ENCODE measurements at regions not wholly inside any gene's neighbourhood (a gene's known extent, or its start where the extent isn't known, plus 50 kb on each side); places are given as distances from the start of the nearest gene placed in this dataset.

- H4K91ac ChIP-seq (ENCODE audit: low read depth, low read length, poor library complexity) = no peak overlapping the region
- H2BK5ac ChIP-seq (ENCODE audit: low read length) = no peak overlapping the region
- H3K18ac ChIP-seq (ENCODE audit: low read length) = no peak overlapping the region
- H3K36me3 ChIP-seq (replicated peaks in 1 of 2; ENCODE audit: control insufficient read depth in 2 of 2, insufficient read depth in 2 of 2, low read length in 2 of 2) = no peaks in the 10 kb centered on the region
- WGBS, 2 donors (ENCODE audit: extremely low coverage in 2 of 2, insufficient read length in 2 of 2, insufficient replicate concordance in 1 of 2) = no CpG with 5 or more reads among the region's 5 CpGs
- H2BK120ac ChIP-seq (ENCODE audit: low read depth, low read length) = no peak overlapping the region
- H2AK5ac ChIP-seq (ENCODE audit: low read depth, low read length) = no peak overlapping the region
- H3K79me1 ChIP-seq (ENCODE audit: low read depth, low read length) = no peaks in the 10 kb centered on the region
- no peak overlapping the region for H3K4ac ChIP-seq (ENCODE audit: low read length)
- H3K9ac ChIP-seq (ENCODE audit: low read depth, low read length, poor library complexity) = no peak overlapping the region
- H3K23ac ChIP-seq (ENCODE audit: low read depth, low read length, poor library complexity) = no peak overlapping the region
- H3K14ac ChIP-seq (ENCODE audit: low read length) = no peak overlapping the region
- no peak overlapping the region for H2AFZ ChIP-seq (ENCODE audit: low read length)
- H3K4me2 ChIP-seq (ENCODE audit: insufficient read depth, low read length, poor library complexity, severe bottlenecking) = no peak overlapping the region
- no peak overlapping the region for H3K4me3 ChIP-seq (ENCODE audit: low read length in 2 of 2)
- H2BK12ac ChIP-seq (ENCODE audit: low read length) = no peak overlapping the region
- H3K27ac ChIP-seq (replicated peaks; ENCODE audit: low read length) = no peak overlapping the region
- no peak overlapping the region for H2BK15ac ChIP-seq (ENCODE audit: low read length)
- no peak for DNase-seq (ENCODE audit: low spot score)
- no peaks in the 10 kb centered on the region for H3K4me1 ChIP-seq (ENCODE audit: control insufficient read depth in 2 of 2, insufficient read depth in 1 of 2, low read depth in 1 of 2, low read length in 2 of 2)
- H3K9me3 ChIP-seq (replicated peaks in 1 of 2; ENCODE audit: control insufficient read depth in 2 of 2, insufficient read depth in 1 of 2, low read depth in 1 of 2, low read length in 2 of 2) = peaks cover 0 to 3% of the 10 kb centered on the region in 2 donors
- H4K8ac ChIP-seq (ENCODE audit: low read depth, low read length) = no peak overlapping the region
- no peaks in the 10 kb centered on the region for H3K27me3 ChIP-seq (ENCODE audit: control insufficient read depth in 3 of 3, insufficient read depth in 3 of 3, low read depth in 1 of 3, low read length in 3 of 3)
Measured at GRCh38 chr13:48853728-48854102, 122.0 kb upstream of the FNDC3A start.

GRCh38 chr13:48857576-48857975 is 118.1 kb upstream of the FNDC3A start:
- no peak overlapping the region for H3K18ac ChIP-seq (ENCODE audit: low read length)
- H3K4me2 ChIP-seq (ENCODE audit: insufficient read depth, low read length, poor library complexity, severe bottlenecking) = no peak overlapping the region
- no peaks in the 10 kb centered on the region for H3K79me1 ChIP-seq (ENCODE audit: low read depth, low read length)
- DNase-seq (ENCODE audit: low spot score) = no peak
- H2BK120ac ChIP-seq (ENCODE audit: low read depth, low read length) = no peak overlapping the region
- no peak overlapping the region for H2BK5ac ChIP-seq (ENCODE audit: low read length)
- no peak overlapping the region for H2BK12ac ChIP-seq (ENCODE audit: low read length)
- no peak overlapping the region for H3K23ac ChIP-seq (ENCODE audit: low read depth, low read length, poor library complexity)
- no peak overlapping the region for H3K9ac ChIP-seq (ENCODE audit: low read depth, low read length, poor library complexity)
- no peak overlapping the region for H2BK15ac ChIP-seq (ENCODE audit: low read length)
- H3K4me3 ChIP-seq (ENCODE audit: low read length in 2 of 2) = no peak overlapping the region
- no peak overlapping the region for H4K8ac ChIP-seq (ENCODE audit: low read depth, low read length)
- H2AK5ac ChIP-seq (ENCODE audit: low read depth, low read length) = no peak overlapping the region
- H2AFZ ChIP-seq (ENCODE audit: low read length) = peak overlapping the region; percentile 64
- WGBS, 2 donors (ENCODE audit: extremely low coverage in 2 of 2, insufficient read length in 2 of 2, insufficient replicate concordance in 1 of 2) = no CpG with 5 or more reads among the region's 4 CpGs
- H3K36me3 ChIP-seq (replicated peaks in 1 of 2; ENCODE audit: control insufficient read depth in 2 of 2, insufficient read depth in 2 of 2, low read length in 2 of 2) = no peaks in the 10 kb centered on the region
- H4K91ac ChIP-seq (ENCODE audit: low read depth, low read length, poor library complexity) = no peak overlapping the region
- no peak overlapping the region for H3K27ac ChIP-seq (replicated peaks; ENCODE audit: low read length)
- no peaks in the 10 kb centered on the region for H3K9me3 ChIP-seq (replicated peaks in 1 of 2; ENCODE audit: control insufficient read depth in 2 of 2, insufficient read depth in 1 of 2, low read depth in 1 of 2, low read length in 2 of 2)
- H3K4me1 ChIP-seq (ENCODE audit: control insufficient read depth in 2 of 2, insufficient read depth in 1 of 2, low read depth in 1 of 2, low read length in 2 of 2) = peaks cover 0 to 3% of the 10 kb centered on the region in 2 donors
- no peak overlapping the region for H3K14ac ChIP-seq (ENCODE audit: low read length)
- no peaks in the 10 kb centered on the region for H3K27me3 ChIP-seq (ENCODE audit: control insufficient read depth in 3 of 3, insufficient read depth in 3 of 3, low read depth in 1 of 3, low read length in 3 of 3)
- no peak overlapping the region for H3K4ac ChIP-seq (ENCODE audit: low read length)

- WGBS, 2 donors (ENCODE audit: extremely low coverage in 2 of 2, insufficient read length in 2 of 2, insufficient replicate concordance in 1 of 2) = no CpG with 5 or more reads among the region's 3 CpGs
- Histone ChIP-seq H3K27ac (replicated peaks; ENCODE audit: low read length) (no peak overlapping the region), H4K8ac (ENCODE audit: low read depth, low read length) (no peak overlapping the region), H2BK120ac (ENCODE audit: low read depth, low read length) (no peak overlapping the region), H2AFZ (ENCODE audit: low read length) (peak overlapping the region; percentile 64), H3K4me3 (ENCODE audit: low read length in 2 of 2) (no peak overlapping the region), H3K9ac (ENCODE audit: low read depth, low read length, poor library complexity) (no peak overlapping the region), H3K9me3 (replicated peaks in 1 of 2; ENCODE audit: control insufficient read depth in 2 of 2, insufficient read depth in 1 of 2, low read depth in 1 of 2, low read length in 2 of 2) (no peaks in the 10 kb centered on the region), H4K91ac (ENCODE audit: low read depth, low read length, poor library complexity) (no peak overlapping the region), H2AK5ac (ENCODE audit: low read depth, low read length) (no peak overlapping the region), H3K36me3 (replicated peaks in 1 of 2; ENCODE audit: control insufficient read depth in 2 of 2, insufficient read depth in 2 of 2, low read length in 2 of 2) (no peaks in the 10 kb centered on the region), H3K23ac (ENCODE audit: low read depth, low read length, poor library complexity) (no peak overlapping the region), H3K4me1 (ENCODE audit: control insufficient read depth in 2 of 2, insufficient read depth in 1 of 2, low read depth in 1 of 2, low read length in 2 of 2) (peaks cover 0 to 3% of the 10 kb centered on the region in 2 donors), H2BK5ac (ENCODE audit: low read length) (no peak overlapping the region), H3K4ac (ENCODE audit: low read length) (no peak overlapping the region), H2BK12ac (ENCODE audit: low read length) (no peak overlapping the region), H2BK15ac (ENCODE audit: low read length) (no peak overlapping the region), H3K14ac (ENCODE audit: low read length) (no peak overlapping the region), H3K79me1 (ENCODE audit: low read depth, low read length) (no peaks in the 10 kb centered on the region), H3K27me3 (ENCODE audit: control insufficient read depth in 3 of 3, insufficient read depth in 3 of 3, low read depth in 1 of 3, low read length in 3 of 3) (no peaks in the 10 kb centered on the region), H3K18ac (ENCODE audit: low read length) (no peak overlapping the region), H3K4me2 (ENCODE audit: insufficient read depth, low read length, poor library complexity, severe bottlenecking) (no peak overlapping the region)
- no peak for DNase-seq (ENCODE audit: low spot score)
Measured at GRCh38 chr13:48858122-48858902, 117.4 kb upstream of the FNDC3A start.

GRCh38 chr13:48859272-48860105 is 116.2 kb upstream of the FNDC3A start:
- H3K18ac ChIP-seq (ENCODE audit: low read length) = no peak overlapping the region
- H3K23ac ChIP-seq (ENCODE audit: low read depth, low read length, poor library complexity) = no peak overlapping the region
- H2AFZ ChIP-seq (ENCODE audit: low read length) = no peak overlapping the region
- no peak overlapping the region for H2BK120ac ChIP-seq (ENCODE audit: low read depth, low read length)
- H2BK5ac ChIP-seq (ENCODE audit: low read length) = no peak overlapping the region
- no peak overlapping the region for H2AK5ac ChIP-seq (ENCODE audit: low read depth, low read length)
- H3K4me3 ChIP-seq (ENCODE audit: low read length in 2 of 2) = no peak overlapping the region
- no peaks in the 10 kb centered on the region for H3K27me3 ChIP-seq (ENCODE audit: control insufficient read depth in 3 of 3, insufficient read depth in 3 of 3, low read depth in 1 of 3, low read length in 3 of 3)
- no peak overlapping the region for H4K8ac ChIP-seq (ENCODE audit: low read depth, low read length)
- H3K4ac ChIP-seq (ENCODE audit: low read length) = no peak overlapping the region
- H3K79me1 ChIP-seq (ENCODE audit: low read depth, low read length) = no peaks in the 10 kb centered on the region
- peaks cover 0 to 3% of the 10 kb centered on the region in 2 donors for H3K4me1 ChIP-seq (ENCODE audit: control insufficient read depth in 2 of 2, insufficient read depth in 1 of 2, low read depth in 1 of 2, low read length in 2 of 2)
- no peak overlapping the region for H2BK15ac ChIP-seq (ENCODE audit: low read length)
- H4K91ac ChIP-seq (ENCODE audit: low read depth, low read length, poor library complexity) = no peak overlapping the region
- H3K9ac ChIP-seq (ENCODE audit: low read depth, low read length, poor library complexity) = no peak overlapping the region
- no CpG with 5 or more reads among the region's 3 CpGs for WGBS, 2 donors (ENCODE audit: extremely low coverage in 2 of 2, insufficient read length in 2 of 2, insufficient replicate concordance in 1 of 2)
- no peak overlapping the region for H3K4me2 ChIP-seq (ENCODE audit: insufficient read depth, low read length, poor library complexity, severe bottlenecking)
- no peak overlapping the region for H3K27ac ChIP-seq (replicated peaks; ENCODE audit: low read length)
- H3K36me3 ChIP-seq (replicated peaks in 1 of 2; ENCODE audit: control insufficient read depth in 2 of 2, insufficient read depth in 2 of 2, low read length in 2 of 2) = no peaks in the 10 kb centered on the region
- H2BK12ac ChIP-seq (ENCODE audit: low read length) = no peak overlapping the region
- no peak for DNase-seq (ENCODE audit: low spot score)
- H3K9me3 ChIP-seq (replicated peaks in 1 of 2; ENCODE audit: control insufficient read depth in 2 of 2, insufficient read depth in 1 of 2, low read depth in 1 of 2, low read length in 2 of 2) = no peaks in the 10 kb centered on the region
- H3K14ac ChIP-seq (ENCODE audit: low read length) = no peak overlapping the region
